ENCODE measurements at regions not wholly inside any gene's neighbourhood (a gene's known extent, or its start where the extent isn't known, plus 50 kb on each side); places are given as distances from the start of the nearest gene placed in this dataset.

DNA sequence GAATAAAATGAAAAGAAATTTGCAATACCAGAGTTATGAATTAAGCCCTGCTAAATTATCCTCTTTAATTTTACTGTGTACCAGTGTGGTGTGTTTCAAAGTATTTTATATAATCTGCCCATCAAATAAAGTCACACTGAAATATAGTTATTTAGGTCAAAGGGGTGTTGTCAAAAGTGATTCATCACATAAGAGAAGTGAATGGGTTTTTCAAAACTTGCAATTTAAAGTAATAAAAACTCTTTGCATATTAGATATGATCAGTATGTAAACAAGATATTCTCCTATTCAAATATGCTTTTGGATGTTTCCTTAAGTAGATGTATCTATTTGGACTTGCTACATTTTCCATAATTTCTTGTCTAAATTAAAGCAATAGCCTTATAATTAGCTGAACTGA, 1183.0 kb upstream of the CDH18 start (continued):
- TF ChIP-seq ZNF580 (tag by site-specific recombination; IDR thresholded peaks at IDR 0.05) (no peak), WT1 (tag by site-specific recombination; IDR thresholded peaks at IDR 0.05) (no peak)

- TF ChIP-seq ZNF544 (tag by site-specific recombination; IDR thresholded peaks at IDR 0.05): no peak
- no peak for TF ChIP-seq ZNF26 (tag by site-specific recombination; IDR thresholded peaks at IDR 0.05)
- TF ChIP-seq ZNF404 (tag by site-specific recombination; IDR thresholded peaks at IDR 0.05): no peak
- no peak for TF ChIP-seq ZNF366 (tag by site-specific recombination; conservative IDR thresholded peaks at IDR 0.05)
- TF ChIP-seq KLF16 (tag by site-specific recombination; IDR thresholded peaks at IDR 0.05): no peak
- TF ChIP-seq ZNF629 (tag by site-specific recombination; IDR thresholded peaks at IDR 0.05): no peak
- TF ChIP-seq ZBTB11 (tag by site-specific recombination; conservative IDR thresholded peaks at IDR 0.05; ENCODE audit: low read depth): no peak
- no peak for TF ChIP-seq EGR2 (tag by site-specific recombination; IDR thresholded peaks at IDR 0.05; ENCODE audit: low read depth)
- TF ChIP-seq ZNF530 (tag by site-specific recombination; IDR thresholded peaks at IDR 0.05; ENCODE audit: low read depth): no peak
- TF ChIP-seq SP2 (tag by site-specific recombination; IDR thresholded peaks at IDR 0.05): no peak
- TF ChIP-seq ZNF19 (tag by site-specific recombination; IDR thresholded peaks at IDR 0.05; ENCODE audit: low read depth): no peak
- no peak for TF ChIP-seq KLF9 (tag by site-specific recombination; IDR thresholded peaks at IDR 0.05; ENCODE audit: low read depth)
- TF ChIP-seq ZSCAN16 (tag by site-specific recombination; IDR thresholded peaks at IDR 0.05): no peak
- no peaks in the 10 kb centered on the region for H3K4me1 ChIP-seq (ENCODE audit: control insufficient read depth, insufficient read depth, low read length)
- H3K36me3 ChIP-seq (ENCODE audit: control insufficient read depth in 2 of 2, insufficient read depth in 1 of 2, low read length in 2 of 2): no peaks in the 10 kb centered on the region
- no peak overlapping the region for H3K27ac ChIP-seq (ENCODE audit: extremely low read depth, low read depth, low read length)
- no peaks in the 10 kb centered on the region for H3K9me3 ChIP-seq (ENCODE audit: control insufficient read depth, insufficient read depth, low read depth, low read length)
- no peak overlapping the region for H3K4me3 ChIP-seq (ENCODE audit: low read depth, low read length)
- CTCF ChIA-PET: interaction anchor here (0.6 kb wide), 2 partner anchors 167 to 291 kb away, joined by 3 read pairs; no protein-coding TSS in a partner anchor
- POLR2A ChIA-PET: no interaction called here
Observed at GRCh38 chr5:21168557-21168956, 1180.6 kb upstream of the CDH18 start.

DNA sequence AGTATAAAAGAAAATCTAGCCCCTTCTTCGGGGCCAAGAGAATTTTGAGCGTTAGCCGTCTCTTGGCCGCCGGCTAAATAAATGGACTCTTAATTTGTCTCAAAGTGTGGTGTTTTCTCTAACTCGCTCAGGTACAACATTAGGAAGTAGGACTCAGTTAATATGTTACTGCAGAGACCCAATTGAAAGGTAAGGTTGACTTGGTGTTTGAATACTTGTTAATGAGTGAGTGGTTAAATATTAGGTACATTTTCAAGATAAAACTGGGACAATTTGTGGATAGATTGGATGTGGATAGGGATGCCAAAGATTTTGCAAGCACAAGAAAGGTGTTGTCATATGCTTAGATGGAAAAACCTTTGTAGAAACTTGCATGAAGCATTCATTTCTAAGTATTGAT, 1177.3 kb upstream of the CDH18 start:
- H3K27ac ChIP-seq (ENCODE audit: extremely low read depth, low read depth, low read length): no peak overlapping the region
- no peak overlapping the region for H3K4me3 ChIP-seq (ENCODE audit: low read depth, low read length)
- no peaks in the 10 kb centered on the region for H3K36me3 ChIP-seq (ENCODE audit: control insufficient read depth in 2 of 2, insufficient read depth in 1 of 2, low read length in 2 of 2)
- CTCF ChIA-PET: no interaction called here
- no peaks in the 10 kb centered on the region for H3K4me1 ChIP-seq (ENCODE audit: control insufficient read depth, insufficient read depth, low read length)
- no peaks in the 10 kb centered on the region for H3K9me3 ChIP-seq (ENCODE audit: control insufficient read depth, insufficient read depth, low read depth, low read length)
- POLR2A ChIA-PET: no interaction called here
- TF ChIP-seq BCL11B (tag by site-specific recombination; IDR thresholded peaks at IDR 0.05; ENCODE audit: low read depth) (no peak), ZNF214 (tag by site-specific recombination; IDR thresholded peaks at IDR 0.05; ENCODE audit: borderline replicate concordance) (no peak), ZNF514 (tag by site-specific recombination; IDR thresholded peaks at IDR 0.05) (no peak), ZSCAN18 (tag by site-specific recombination; IDR thresholded peaks at IDR 0.05) (no peak), ZFP69B (tag by site-specific recombination; IDR thresholded peaks at IDR 0.05) (no peak), ZNF394 (tag by site-specific recombination; IDR thresholded peaks at IDR 0.05; ENCODE audit: borderline replicate concordance) (no peak), KLF8 (tag by site-specific recombination; IDR thresholded peaks at IDR 0.05) (no peak), ZBTB11 (tag by site-specific recombination; conservative IDR thresholded peaks at IDR 0.05; ENCODE audit: low read depth) (no peak)
